Lower lobe of right lung (tissue), 2 donors: ENCODE measurements at regions not wholly inside any gene's neighbourhood (a gene's known extent, or its start where the extent isn't known, plus 50 kb on each side); places are given as distances from the start of the nearest gene placed in this dataset.
A peak's percentile ranks its signal among the peaks of the same experiment; 100 is the strongest.

ENCODE experiments used
- ATAC-seq, 2 donors: fragments of 200-7000 bp; cut with Tn5 transposase; one replicate each; pipeline ENCODE4 v1.9.1; 2020 to 2022; ENCODE audit warnings: mild to moderate bottlenecking in 2 of 2, moderate library complexity in 2 of 2
- DNase-seq: peaks from one replicate; pipeline ENCODE4 v3.0.0-alpha.2; 2020
- H3K27ac ChIP-seq: fragments of 200-600 bp; one replicate; pipeline ENCODE4 v1.8.0; 2022
- H3K27me3 ChIP-seq: fragments of 200-600 bp; one replicate; pipeline ENCODE4 v1.8.0; 2022; ENCODE audit warnings: low read depth
- H3K36me3 ChIP-seq: fragments of 200-600 bp; one replicate; pipeline ENCODE4 v1.8.0; 2022; ENCODE audit warnings: mild to moderate bottlenecking
- H3K4me1 ChIP-seq: fragments of 200-600 bp; one replicate; pipeline ENCODE4 v1.8.0; 2022
- H3K4me3 ChIP-seq: fragments of 200-600 bp; one replicate; pipeline ENCODE4 v1.8.0; 2022; ENCODE audit warnings: mild to moderate bottlenecking
- H3K9me3 ChIP-seq: fragments of 200-600 bp; one replicate; pipeline ENCODE4 v1.8.0; 2022
- CTCF ChIP-seq: fragments of 200-600 bp; IDR thresholded peaks from one replicate; pipeline ENCODE4 v1.8.0; 2022; ENCODE audit warnings: antibody characterized with exemption, mild to moderate bottlenecking
- intact Hi-C: fragments of 100-400 bp; cut with DNase I; formaldehyde crosslinking; loops from one replicate; pipeline ENCODE4 v1.11.0; 2022
- donor health status: DM: no; HTN: yes; CAD: no; lungs with severe emphysema.

DNA sequence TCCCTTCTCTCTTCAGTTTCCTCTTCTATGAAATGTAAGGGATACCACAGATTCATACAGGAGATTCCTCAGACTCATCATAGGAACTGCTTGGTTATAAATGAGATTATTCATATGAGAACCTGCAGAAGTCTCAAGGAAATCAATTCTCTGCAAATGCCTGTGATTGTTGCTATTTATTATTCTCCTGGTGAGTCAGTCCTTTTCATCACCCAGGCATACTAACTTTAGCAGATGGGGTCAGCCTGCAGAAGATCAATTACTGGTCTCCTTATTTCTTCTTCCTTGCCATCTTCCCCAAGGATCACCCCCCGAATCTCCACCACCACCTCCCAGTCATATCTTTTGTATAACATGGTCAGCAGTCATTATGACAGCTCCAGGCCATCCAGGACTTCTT lies 53.8 kb upstream of the DCP1A start:
- Histone ChIP-seq H3K36me3 (no peaks in the 10 kb centered on the region), H3K4me1 (no peaks in the 10 kb centered on the region), H3K27ac (no peak overlapping the region), H3K4me3 (no peak overlapping the region), H3K27me3 (no peaks in the 10 kb centered on the region), H3K9me3 (no peaks in the 10 kb centered on the region)
- intact Hi-C loops, result no loop called here
- DNase-seq (no peak), ATAC-seq (no peak)
- TF ChIP-seq CTCF, result no peak

DNA sequence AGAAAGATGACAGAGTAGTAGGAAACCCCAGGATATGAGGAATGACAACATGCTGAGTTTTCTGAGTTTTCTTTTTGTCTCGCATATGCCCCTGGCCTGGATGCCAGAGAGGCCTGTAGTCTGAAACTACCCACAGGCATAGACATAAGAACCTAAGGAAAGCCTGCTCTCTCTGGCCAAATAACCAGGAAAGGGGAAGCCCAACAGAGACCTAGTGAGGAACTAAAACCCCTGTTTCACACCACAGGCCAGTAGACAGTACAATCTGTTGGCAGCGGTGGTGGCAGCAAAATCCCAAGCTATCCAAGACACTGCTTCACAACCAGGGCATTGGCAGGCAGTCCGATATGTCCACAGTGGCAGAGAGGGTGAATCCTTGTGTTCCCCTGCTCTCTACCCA lies 55.0 kb upstream of the DCP1A start:
- Histone ChIP-seq H3K4me1 (no peaks in the 10 kb centered on the region), H3K4me3 (no peak overlapping the region), H3K9me3 (no peaks in the 10 kb centered on the region), H3K27me3 (no peaks in the 10 kb centered on the region), H3K27ac (no peak overlapping the region), H3K36me3 (no peaks in the 10 kb centered on the region)
- TF ChIP-seq CTCF, result no peak
- no peak for DNase-seq
- no peak for ATAC-seq
- intact Hi-C loops, result no loop called here

GRCh38 chr3:53411371-53411770 lies 64.0 kb upstream of the DCP1A start:
- no peak for TF ChIP-seq CTCF
- peaks cover 5% of the 10 kb centered on the region for H3K27me3 ChIP-seq
- no peak overlapping the region for H3K4me3 ChIP-seq
- H3K27ac ChIP-seq, result no peak overlapping the region
- no peaks in the 10 kb centered on the region for H3K4me1 ChIP-seq
- no peaks in the 10 kb centered on the region for H3K36me3 ChIP-seq
- no peak for ATAC-seq
- no peak for DNase-seq
- intact Hi-C loops, result no loop called here
- peaks cover 15% of the 10 kb centered on the region for H3K9me3 ChIP-seq

GRCh38 chr3:53412953-53413352 lies 65.6 kb upstream of the DCP1A start:
- no peak for DNase-seq
- H3K27ac ChIP-seq, result no peak overlapping the region
- H3K4me3 ChIP-seq, result no peak overlapping the region
- no peak for ATAC-seq
- intact Hi-C loops, result no loop called here
- H3K36me3 ChIP-seq, result no peaks in the 10 kb centered on the region
- no peak for TF ChIP-seq CTCF
- no peaks in the 10 kb centered on the region for H3K4me1 ChIP-seq
- peaks cover 15% of the 10 kb centered on the region for H3K9me3 ChIP-seq
- H3K27me3 ChIP-seq, result peaks cover 5% of the 10 kb centered on the region

DNA sequence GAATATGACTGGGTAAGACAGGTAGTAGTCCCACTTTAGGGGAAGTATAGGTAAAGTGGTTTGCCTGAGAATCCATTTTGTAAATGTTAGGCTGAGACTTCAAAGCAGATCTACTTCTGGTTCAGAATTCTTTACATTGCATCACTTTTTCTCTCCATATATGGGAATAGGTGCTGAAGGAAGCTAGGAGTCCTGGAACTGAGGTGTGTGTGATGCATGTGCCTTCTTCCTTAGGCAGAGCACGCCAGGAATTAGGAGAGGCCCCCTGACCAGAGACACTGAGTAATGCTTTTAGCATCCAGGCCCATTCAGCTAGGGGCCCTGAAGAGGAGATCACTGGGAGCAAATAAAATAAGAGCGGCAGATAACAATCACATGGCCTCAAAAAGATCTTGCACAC lies 69.2 kb upstream of the DCP1A start:
- intact Hi-C loops, result no loop called here
- DNase-seq (no peak), ATAC-seq (no peak)
- no peak overlapping the region for H3K4me3 ChIP-seq
- H3K27me3 ChIP-seq, result peaks cover 5% of the 10 kb centered on the region
- H3K36me3 ChIP-seq, result no peaks in the 10 kb centered on the region
- peaks cover 15% of the 10 kb centered on the region for H3K9me3 ChIP-seq
- no peaks in the 10 kb centered on the region for H3K4me1 ChIP-seq
- no peak overlapping the region for H3K27ac ChIP-seq
- TF ChIP-seq CTCF, result no peak

- DNase-seq (no peak), ATAC-seq (peak; percentile 56 to 69)
- Histone ChIP-seq H3K36me3 (no peaks in the 10 kb centered on the region), H3K27me3 (no peaks in the 10 kb centered on the region), H3K9me3 (no peaks in the 10 kb centered on the region), H3K4me3 (no peak overlapping the region), H3K4me1 (no peaks in the 10 kb centered on the region), H3K27ac (no peak overlapping the region)
- intact Hi-C loops, result no loop called here
- TF ChIP-seq CTCF, result no peak
Measured at GRCh38 chr3:53420831-53421230, 73.5 kb upstream of the DCP1A start.
